ENCODE measurements at regions not wholly inside any gene's neighbourhood (a gene's known extent, or its start where the extent isn't known, plus 50 kb on each side); places are given as distances from the start of the nearest gene placed in this dataset.

DNA sequence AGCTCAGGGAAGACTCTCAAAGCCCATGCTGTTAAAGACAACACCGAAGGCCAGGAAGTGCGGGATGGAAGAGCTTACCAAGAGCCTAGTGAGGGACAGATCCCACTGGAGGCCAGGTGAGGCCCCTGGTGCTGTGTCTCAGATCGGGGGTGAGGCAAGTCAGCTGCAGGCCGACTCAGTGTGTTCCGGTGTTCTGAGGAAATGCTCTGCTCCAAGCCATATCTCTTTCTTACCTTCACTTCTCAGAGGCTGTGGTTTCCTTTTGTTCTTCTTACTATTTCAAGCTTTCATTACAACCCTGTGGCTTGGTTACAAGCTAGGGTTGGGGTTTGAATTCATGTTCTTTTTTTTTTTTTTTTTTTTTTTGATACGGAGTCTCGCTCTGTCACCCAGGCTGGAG is 114.3 kb upstream of the ZFP64 start:
- TF ChIP-seq, protein P1, sequence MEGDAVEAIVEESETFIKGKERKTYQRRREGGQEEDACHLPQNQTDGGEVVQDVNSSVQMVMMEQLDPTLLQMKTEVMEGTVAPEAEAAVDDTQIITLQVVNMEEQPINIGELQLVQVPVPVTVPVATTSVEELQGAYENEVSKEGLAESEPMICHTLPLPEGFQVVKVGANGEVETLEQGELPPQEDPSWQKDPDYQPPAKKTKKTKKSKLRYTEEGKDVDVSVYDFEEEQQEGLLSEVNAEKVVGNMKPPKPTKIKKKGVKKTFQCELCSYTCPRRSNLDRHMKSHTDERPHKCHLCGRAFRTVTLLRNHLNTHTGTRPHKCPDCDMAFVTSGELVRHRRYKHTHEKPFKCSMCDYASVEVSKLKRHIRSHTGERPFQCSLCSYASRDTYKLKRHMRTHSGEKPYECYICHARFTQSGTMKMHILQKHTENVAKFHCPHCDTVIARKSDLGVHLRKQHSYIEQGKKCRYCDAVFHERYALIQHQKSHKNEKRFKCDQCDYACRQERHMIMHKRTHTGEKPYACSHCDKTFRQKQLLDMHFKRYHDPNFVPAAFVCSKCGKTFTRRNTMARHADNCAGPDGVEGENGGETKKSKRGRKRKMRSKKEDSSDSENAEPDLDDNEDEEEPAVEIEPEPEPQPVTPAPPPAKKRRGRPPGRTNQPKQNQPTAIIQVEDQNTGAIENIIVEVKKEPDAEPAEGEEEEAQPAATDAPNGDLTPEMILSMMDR (IDR thresholded peaks at IDR 0.05 in 8 of 11, conservative IDR thresholded peaks at IDR 0.05 in 3 of 11), result no peak
- no peak for TF ChIP-seq POLR2AphosphoS5 (IDR thresholded peaks at IDR 0.05)
- TF ChIP-seq POLR2A (IDR thresholded peaks at IDR 0.05), result no peak

Measured in spleen (tissue), 7 donors.